Esophagus (tissue), 2 donors: ENCODE measurements at regions not wholly inside any gene's neighbourhood (a gene's known extent, or its start where the extent isn't known, plus 50 kb on each side); places are given as distances from the start of the nearest gene placed in this dataset.

Experiments used
- H3K27ac ChIP-seq, 2 donors: one replicate each; pipeline ENCODE4 v1.5.1; 2013; ENCODE audit warnings: low read depth in 2 of 2, mild to moderate bottlenecking in 2 of 2, inconsistent platforms in 1 of 2, low read length in 1 of 2, moderate library complexity in 1 of 2
- H3K27me3 ChIP-seq, 2 donors: one replicate each; pipeline ENCODE4 v1.6.1; 2013; ENCODE audit warnings: low read length in 2 of 2, control low read depth in 1 of 2, mild to moderate bottlenecking in 1 of 2; ENCODE audit not compliant: insufficient read depth in 2 of 2, control insufficient read depth in 1 of 2
- H3K36me3 ChIP-seq, 2 donors: one replicate each; pipeline ENCODE4 v1.6.1; 2013; ENCODE audit warnings: low read length in 1 of 2; ENCODE audit not compliant: control insufficient read depth in 2 of 2, insufficient read depth in 2 of 2
- H3K4me1 ChIP-seq, 2 donors: one replicate each; pipeline ENCODE4 v1.6.1; 2013; ENCODE audit warnings: low read length in 1 of 2; ENCODE audit not compliant: control insufficient read depth in 2 of 2, insufficient read depth in 2 of 2
- H3K4me3 ChIP-seq, 2 donors: one replicate each; pipeline ENCODE4 v1.5.1; 2013; ENCODE audit warnings: low read length in 2 of 2, mild to moderate bottlenecking in 2 of 2, low read depth in 1 of 2, moderate library complexity in 1 of 2
- H3K9me3 ChIP-seq, 2 donors: one replicate each; pipeline ENCODE4 v1.6.1; 2013; ENCODE audit warnings: mild to moderate bottlenecking in 2 of 2, low read depth in 1 of 2, low read length in 1 of 2, moderate library complexity in 1 of 2; ENCODE audit not compliant: control insufficient read depth in 2 of 2, insufficient read depth in 1 of 2
- WGBS, 2 donors: extraction: QIAGEN DNeasy Blood & Tissue Kit; methylation state at CpG; one replicate each; pipeline ENCODE4 v1.1.7; 2013; 5-methylcytosine and 5-hydroxymethylcytosine counted together
- donor health status: healthy with polysubstance abuse.
- donor health status: Bipolar disorder and iron deficiency.

DNA sequence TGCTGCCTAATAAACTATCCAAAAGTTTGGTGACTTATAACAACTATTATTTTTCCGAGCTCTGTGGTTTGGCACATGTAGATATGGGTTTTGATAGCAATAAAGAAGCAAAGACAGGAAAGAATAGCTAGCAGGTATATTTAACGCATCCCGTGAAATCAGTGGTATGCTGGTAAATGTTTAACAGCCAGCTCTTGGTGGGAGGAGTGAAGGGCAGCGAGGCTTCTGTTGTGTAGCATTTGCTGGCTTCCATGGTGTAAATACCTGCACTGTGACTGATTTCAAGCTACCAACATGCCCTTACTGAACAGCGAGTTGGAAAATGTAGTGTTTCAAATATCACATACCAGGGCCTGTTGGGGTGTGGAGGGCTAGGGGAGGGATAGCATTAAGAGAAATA is 291.0 kb downstream of the PRDM2 start:
- Histone ChIP-seq H3K4me3 (no peak overlapping the region), H3K9me3 (no peaks in the 10 kb centered on the region), H3K27me3 (peaks cover 0 to 3% of the 10 kb centered on the region in 2 donors), H3K27ac (no peak overlapping the region), H3K36me3 (no peaks in the 10 kb centered on the region), H3K4me1 (no peaks in the 10 kb centered on the region)
- 60 to 68% methylated on average over 5 of the region's 5 CpGs for WGBS, 2 donors

DNA sequence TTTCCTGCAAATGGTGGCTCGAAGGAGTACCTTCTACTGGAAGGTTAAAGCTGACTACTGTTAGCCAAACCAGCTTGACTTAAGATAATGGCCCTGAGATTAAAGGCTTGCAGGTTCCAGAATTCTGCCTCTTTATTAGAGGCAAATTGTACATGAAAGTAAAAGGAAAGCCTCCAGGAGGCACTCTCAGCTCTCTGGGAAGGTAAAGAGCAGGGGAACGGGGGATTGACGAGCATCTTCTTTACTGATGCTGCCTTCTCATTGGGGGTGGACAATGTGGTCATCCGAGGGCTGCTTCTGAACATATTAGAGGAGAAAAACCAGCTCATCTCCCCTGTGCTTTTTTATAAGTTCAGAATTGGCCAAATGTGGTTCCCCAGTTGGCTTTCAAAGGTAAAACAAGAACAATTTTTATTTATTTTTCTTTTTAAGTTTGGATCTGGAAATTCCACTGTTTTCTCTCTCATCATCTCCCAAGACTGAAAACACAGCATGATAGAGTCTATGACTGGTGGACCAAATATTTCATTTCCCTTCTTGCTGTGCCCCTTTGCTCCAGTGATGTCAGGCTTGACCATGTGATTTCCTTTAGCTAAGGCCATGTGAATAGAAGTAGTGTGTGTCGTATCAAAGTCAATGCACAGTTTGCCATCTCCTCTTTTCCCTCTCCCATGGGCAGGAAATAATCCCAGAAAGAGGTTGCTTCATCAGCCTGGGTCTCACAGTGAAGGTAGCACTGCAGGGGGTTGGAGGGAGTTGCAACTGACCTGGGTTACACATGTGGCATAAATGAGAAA is 292.7 kb downstream of the PRDM2 start:
- Histone ChIP-seq H3K4me3 (no peak overlapping the region), H3K27ac (no peak overlapping the region), H3K36me3 (no peaks in the 10 kb centered on the region), H3K9me3 (peaks cover 0 to 3% of the 10 kb centered on the region in 2 donors), H3K4me1 (no peaks in the 10 kb centered on the region), H3K27me3 (no peaks in the 10 kb centered on the region)
- WGBS, 2 donors = 50 to 61% methylated on average over 5 of the region's 5 CpGs

DNA sequence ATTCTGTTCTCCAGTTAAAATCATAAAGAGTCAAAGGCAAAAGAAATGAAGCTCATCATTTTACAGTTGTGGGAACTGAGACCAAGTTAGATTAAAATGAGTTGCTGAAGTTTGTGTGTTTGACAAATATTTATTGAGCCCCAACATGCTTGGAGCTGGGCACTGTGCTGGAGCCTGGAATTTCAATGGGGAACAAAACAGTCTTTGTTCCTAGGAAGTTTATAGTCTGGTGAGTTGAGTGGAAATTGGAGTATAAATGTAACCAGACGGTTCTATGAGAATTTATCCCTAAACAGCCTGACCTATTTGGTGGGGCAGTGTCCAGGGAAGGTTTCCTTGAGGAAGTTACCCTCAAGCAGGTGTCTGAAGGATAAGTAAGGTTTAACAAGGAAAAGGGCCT is 294.4 kb downstream of the PRDM2 start:
- WGBS, 2 donors = 16 to 32% methylated on average over 1 of the region's 1 CpG
- no peak overlapping the region for H3K27ac ChIP-seq
- H3K9me3 ChIP-seq = peaks cover 0 to 3% of the 10 kb centered on the region in 2 donors
- no peaks in the 10 kb centered on the region for H3K4me1 ChIP-seq
- H3K27me3 ChIP-seq = no peaks in the 10 kb centered on the region
- no peaks in the 10 kb centered on the region for H3K36me3 ChIP-seq
- no peak overlapping the region for H3K4me3 ChIP-seq

DNA sequence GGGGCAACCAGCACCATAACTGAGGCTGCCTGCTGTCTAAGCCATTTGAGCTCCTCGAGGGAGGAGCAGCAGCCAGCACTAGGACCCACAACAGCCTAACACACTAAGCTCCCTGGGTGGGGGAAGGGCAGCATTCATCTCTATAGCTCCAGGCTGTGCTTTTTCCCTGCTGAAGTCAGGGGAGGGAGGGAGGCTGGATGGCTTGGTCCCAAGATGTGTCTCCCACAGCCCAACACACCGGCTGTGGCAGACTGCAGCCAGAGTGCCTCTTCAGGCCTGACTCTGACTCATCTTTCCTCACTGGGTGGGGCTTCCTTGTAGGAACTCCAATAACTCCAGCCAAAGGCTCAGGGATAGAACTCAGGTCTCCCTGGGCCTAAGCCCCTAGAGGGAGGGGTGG is 296.3 kb downstream of the PRDM2 start:
- Histone ChIP-seq H3K4me1 (no peaks in the 10 kb centered on the region), H3K36me3 (no peaks in the 10 kb centered on the region), H3K9me3 (peaks cover 0 to 3% of the 10 kb centered on the region in 2 donors), H3K4me3 (no peak overlapping the region), H3K27me3 (no peaks in the 10 kb centered on the region), H3K27ac (no peak overlapping the region)
- WGBS, 2 donors = 48 to 52% methylated on average over 2 of the region's 2 CpGs

DNA sequence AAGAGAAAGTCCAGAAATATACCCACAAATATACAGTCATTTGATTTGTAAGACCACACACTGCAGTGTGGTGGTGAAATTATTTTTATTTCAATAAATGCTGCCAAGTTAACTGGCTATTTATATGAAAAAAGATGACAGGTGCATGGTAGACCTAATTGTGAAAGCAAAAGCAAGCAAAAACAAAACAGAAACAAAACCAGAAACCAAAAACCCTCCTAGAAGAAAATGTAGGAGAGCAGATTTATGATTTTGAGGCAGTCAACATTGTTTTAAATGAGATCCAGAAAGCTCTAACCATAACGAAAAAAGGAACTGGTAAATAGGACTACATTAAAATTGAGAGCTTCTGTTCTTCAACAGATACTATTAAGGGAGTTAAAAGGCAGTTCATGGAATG is 303.6 kb downstream of the PRDM2 start:
- Histone ChIP-seq H3K4me1 (no peaks in the 10 kb centered on the region), H3K27me3 (no peaks in the 10 kb centered on the region), H3K4me3 (no peak overlapping the region), H3K27ac (no peak overlapping the region), H3K9me3 (no peaks in the 10 kb centered on the region), H3K36me3 (no peaks in the 10 kb centered on the region)
- 41 to 53% methylated on average over 1 of the region's 1 CpG for WGBS, 2 donors

DNA sequence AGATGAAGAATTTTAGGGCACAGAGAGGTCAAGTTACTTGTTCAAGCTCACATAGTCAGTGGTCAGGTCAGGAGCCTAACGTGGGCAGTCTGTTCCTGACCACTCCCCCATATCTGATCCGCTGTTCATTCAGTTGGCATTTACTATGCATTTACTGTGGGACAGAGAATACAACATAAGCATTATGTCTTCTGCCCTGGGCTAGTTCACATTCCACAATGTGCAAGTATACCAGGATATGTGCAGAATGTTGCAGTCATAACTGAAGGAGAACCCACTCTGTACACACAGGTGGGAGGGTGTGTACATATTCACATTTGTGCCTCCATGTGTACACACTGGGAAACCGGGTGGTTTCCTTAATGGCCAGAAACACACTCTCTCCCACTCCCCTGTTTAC is 309.6 kb downstream of the PRDM2 start:
- Histone ChIP-seq H3K4me3 (no peak overlapping the region), H3K9me3 (no peaks in the 10 kb centered on the region), H3K36me3 (no peaks in the 10 kb centered on the region), H3K4me1 (no peaks in the 10 kb centered on the region), H3K27me3 (no peaks in the 10 kb centered on the region), H3K27ac (no peak overlapping the region)
- WGBS, 2 donors = 73 to 75% methylated on average over 3 of the region's 3 CpGs

DNA sequence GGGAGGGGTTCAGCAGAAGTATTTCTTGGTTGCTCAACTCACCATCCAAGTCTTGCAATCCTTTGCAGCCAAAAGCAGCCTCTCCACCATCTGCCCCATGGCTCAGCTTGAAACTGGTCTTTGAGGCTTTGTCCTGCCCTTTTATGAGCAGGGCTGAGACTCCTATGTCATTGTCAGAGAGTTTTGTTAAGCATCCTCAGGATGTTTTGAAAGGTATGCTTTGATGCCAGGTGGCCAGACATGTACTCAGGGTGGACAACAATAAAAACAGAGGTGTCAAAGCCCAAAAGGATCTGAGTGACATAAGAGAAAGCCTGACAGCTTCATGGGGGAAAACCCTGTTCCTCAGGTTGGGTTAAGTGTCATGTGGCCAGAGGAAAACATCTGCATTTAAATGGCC is 310.5 kb downstream of the PRDM2 start:
- Histone ChIP-seq H3K9me3 (no peaks in the 10 kb centered on the region), H3K27me3 (no peaks in the 10 kb centered on the region), H3K4me3 (no peak overlapping the region), H3K4me1 (no peaks in the 10 kb centered on the region), H3K27ac (no peak overlapping the region), H3K36me3 (no peaks in the 10 kb centered on the region)

DNA sequence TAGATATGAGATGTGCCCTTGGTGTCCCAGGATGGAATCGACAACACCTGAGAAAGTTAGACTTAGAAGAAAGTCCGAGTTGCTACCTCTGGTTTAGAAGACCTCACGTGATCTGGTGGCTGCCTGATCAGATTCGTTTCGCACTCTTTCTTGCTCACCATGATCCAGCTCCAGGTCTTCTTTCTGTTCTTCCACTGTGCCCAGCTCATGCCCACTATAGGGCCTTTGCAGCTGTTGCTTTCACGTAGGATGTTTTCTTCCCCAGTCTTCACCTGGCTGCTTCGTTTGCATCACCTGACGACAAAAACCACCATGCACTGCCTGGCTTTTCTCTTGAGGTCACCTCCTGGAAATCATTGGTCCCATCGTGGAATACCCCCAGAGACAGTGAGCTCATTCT is 311.1 kb downstream of the PRDM2 start:
- Histone ChIP-seq H3K27ac (no peak overlapping the region), H3K36me3 (no peaks in the 10 kb centered on the region), H3K4me1 (no peaks in the 10 kb centered on the region), H3K4me3 (no peak overlapping the region), H3K9me3 (peaks cover 0 to 2% of the 10 kb centered on the region in 2 donors), H3K27me3 (no peaks in the 10 kb centered on the region)
- WGBS, 2 donors = 70 to 80% methylated on average over 9 of the region's 9 CpGs

DNA sequence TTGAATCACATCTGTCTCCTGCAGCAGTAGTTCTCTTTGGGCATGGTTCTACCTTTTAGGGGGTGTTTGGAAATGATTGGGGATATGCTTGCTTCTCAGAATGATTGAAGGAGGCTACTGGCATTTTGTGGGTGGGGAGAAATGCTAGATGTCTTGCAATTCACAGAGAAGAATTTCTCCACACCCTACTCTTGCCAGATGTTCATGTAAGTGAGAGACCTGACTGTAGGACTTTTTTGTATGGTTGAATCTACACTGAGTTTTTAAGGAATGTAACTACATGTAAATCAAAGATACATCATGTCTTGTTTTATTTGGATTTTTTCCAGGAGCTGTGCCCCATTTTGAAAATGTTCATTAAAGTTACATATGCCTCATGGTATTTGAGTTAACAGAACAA is 311.9 kb downstream of the PRDM2 start:
- no peaks in the 10 kb centered on the region for H3K4me1 ChIP-seq
- no peak overlapping the region for H3K27ac ChIP-seq
- no peaks in the 10 kb centered on the region for H3K36me3 ChIP-seq
- no peak overlapping the region for H3K4me3 ChIP-seq
- H3K27me3 ChIP-seq = no peaks in the 10 kb centered on the region
- H3K9me3 ChIP-seq = peaks cover 0 to 2% of the 10 kb centered on the region in 2 donors

DNA sequence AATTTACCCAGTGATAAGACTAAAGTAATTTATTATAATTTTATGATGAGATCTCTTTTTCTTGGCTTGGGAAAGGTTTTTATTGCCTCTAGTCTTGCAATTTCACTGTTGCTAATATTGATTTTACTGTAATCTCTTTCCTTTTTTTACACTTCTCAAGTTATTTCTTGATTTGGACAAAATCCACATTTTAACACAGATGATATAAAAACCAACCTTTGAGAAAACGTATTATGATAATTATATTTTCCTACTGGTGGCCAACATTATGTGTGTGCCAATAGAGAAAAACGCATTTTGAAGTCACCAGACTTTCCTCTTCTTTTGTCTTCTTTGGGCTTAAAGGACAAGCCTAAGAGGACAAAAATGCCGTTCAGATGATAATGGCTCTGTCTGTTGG is 314.9 kb downstream of the PRDM2 start:
- 42 to 52% methylated on average over 3 of the region's 3 CpGs for WGBS, 2 donors
- Histone ChIP-seq H3K36me3 (no peaks in the 10 kb centered on the region), H3K27me3 (peaks cover 6% of the 10 kb centered on the region in 2 donors), H3K4me3 (no peak overlapping the region), H3K27ac (no peak overlapping the region), H3K4me1 (no peaks in the 10 kb centered on the region), H3K9me3 (peaks cover 0 to 2% of the 10 kb centered on the region in 2 donors)
